Osteocyte (in vitro differentiated cells): ENCODE measurements at regions not wholly inside any gene's neighbourhood (a gene's known extent, or its start where the extent isn't known, plus 50 kb on each side); places are given as distances from the start of the nearest gene placed in this dataset.

Experiments
- DNase-seq: peaks from one replicate; pipeline ENCODE4 v3.0.0; 2021; ENCODE audit warnings: mixed read lengths; ENCODE audit not compliant: unreplicated experiment; ENCODE audit errors: extremely low spot score
- H3K27ac Mint-ChIP-seq: one replicate; pipeline ENCODE4 v1.8.0; 2021; ENCODE audit warnings: mild to moderate bottlenecking, mixed read lengths; ENCODE audit not compliant: unreplicated experiment
- H3K27me3 Mint-ChIP-seq: one replicate; pipeline ENCODE4 v1.8.0; 2021; ENCODE audit warnings: mixed read lengths; ENCODE audit not compliant: unreplicated experiment
- H3K36me3 Mint-ChIP-seq: one replicate; pipeline ENCODE4 v1.8.0; 2021; ENCODE audit warnings: mixed read lengths; ENCODE audit not compliant: unreplicated experiment
- H3K4me1 Mint-ChIP-seq: one replicate; pipeline ENCODE4 v1.8.0; 2021; ENCODE audit warnings: mixed read lengths; ENCODE audit not compliant: unreplicated experiment
- H3K4me3 Mint-ChIP-seq: one replicate; pipeline ENCODE4 v1.8.0; 2021; ENCODE audit warnings: mild to moderate bottlenecking, moderate library complexity, mixed read lengths; ENCODE audit not compliant: unreplicated experiment
- H3K9me3 Mint-ChIP-seq: one replicate; pipeline ENCODE4 v1.8.0; 2021; ENCODE audit warnings: mixed read lengths; ENCODE audit not compliant: unreplicated experiment
- CTCF ChIP-seq: fragments of 200-600 bp; sonication (generic); IDR thresholded peaks from 2 replicates; pipeline ENCODE4 v1.5.0; 2021; ENCODE audit warnings: antibody characterized with exemption, mild to moderate bottlenecking, moderate library complexity

GRCh38 chr6:131400779-131401496 is 172.1 kb upstream of the ARG1 start:
- Mint-ChIP-seq H3K36me3 (no peaks in the 10 kb centered on the region), H3K27me3 (no peaks in the 10 kb centered on the region), H3K9me3 (peaks cover 13% of the 10 kb centered on the region), H3K27ac (no peak overlapping the region), H3K4me1 (peaks cover 6% of the 10 kb centered on the region), H3K4me3 (no peak overlapping the region)
- no peak for TF ChIP-seq CTCF
- no peak for DNase-seq

GRCh38 chr6:131408811-131409210 is 164.2 kb upstream of the ARG1 start:
- H3K27ac Mint-ChIP-seq: no peak overlapping the region
- H3K9me3 Mint-ChIP-seq: no peaks in the 10 kb centered on the region
- H3K4me3 Mint-ChIP-seq: no peak overlapping the region
- H3K36me3 Mint-ChIP-seq: no peaks in the 10 kb centered on the region
- TF ChIP-seq CTCF: no peak
- no peaks in the 10 kb centered on the region for H3K4me1 Mint-ChIP-seq
- peaks cover 11% of the 10 kb centered on the region for H3K27me3 Mint-ChIP-seq
- no peak for DNase-seq

GRCh38 chr6:131410785-131411184 is 162.2 kb upstream of the ARG1 start:
- no peak overlapping the region for H3K4me3 Mint-ChIP-seq
- H3K4me1 Mint-ChIP-seq: no peaks in the 10 kb centered on the region
- no peak for TF ChIP-seq CTCF
- no peak for DNase-seq
- H3K27me3 Mint-ChIP-seq: peaks cover 11% of the 10 kb centered on the region
- no peaks in the 10 kb centered on the region for H3K36me3 Mint-ChIP-seq
- no peak overlapping the region for H3K27ac Mint-ChIP-seq
- H3K9me3 Mint-ChIP-seq: no peaks in the 10 kb centered on the region

- DNase-seq: no peak
- no peak overlapping the region for H3K27ac Mint-ChIP-seq
- H3K4me3 Mint-ChIP-seq: no peak overlapping the region
Measured at GRCh38 chr6:131412960-131413830, 159.8 kb upstream of the ARG1 start.

More at GRCh38 chr6:131412960-131413830, 159.8 kb upstream of the ARG1 start:
- no peaks in the 10 kb centered on the region for H3K36me3 Mint-ChIP-seq
- no peaks in the 10 kb centered on the region for H3K4me1 Mint-ChIP-seq
- H3K9me3 Mint-ChIP-seq: no peaks in the 10 kb centered on the region
- no peak for TF ChIP-seq CTCF
- peaks cover 16% of the 10 kb centered on the region for H3K27me3 Mint-ChIP-seq
